RWPE1 (cell line): ENCODE measurements at regions not wholly inside any gene's neighbourhood (a gene's known extent, or its start where the extent isn't known, plus 50 kb on each side); places are given as distances from the start of the nearest gene placed in this dataset.

Source experiments
- CTCF ChIA-PET: fragments of 350-600 bp; sonication (Branson Sonifier 250); formaldehyde crosslinking; extraction: SDS; loops from one replicate; lab custom pipeline; 2021; lab: Yijun Ruan, JAX
- POLR2A ChIA-PET: fragments of 400-600 bp; formaldehyde crosslinking; extraction: SDS; loops from one replicate; lab custom pipeline; 2020; ENCODE audit warnings: antibody characterized with exemption; ENCODE audit not compliant: low non-redundant PET; lab: Yijun Ruan, JAX
- DNase-seq: peaks from one replicate; pipeline ENCODE4 v3.0.0; 2012; ENCODE audit warnings: low spot score
- H3K27ac ChIP-seq: fragments of 450-650 bp; 2 replicates; pipeline ENCODE4 v1.5.1; 2017
- TF ChIP-seq, protein P1 (sequence below): fragments of 450-650 bp; conservative IDR thresholded peaks from 2 replicates; pipeline ENCODE4 v1.5.1; 2017; ENCODE audit warnings: low read depth, mild to moderate bottlenecking

DNA sequence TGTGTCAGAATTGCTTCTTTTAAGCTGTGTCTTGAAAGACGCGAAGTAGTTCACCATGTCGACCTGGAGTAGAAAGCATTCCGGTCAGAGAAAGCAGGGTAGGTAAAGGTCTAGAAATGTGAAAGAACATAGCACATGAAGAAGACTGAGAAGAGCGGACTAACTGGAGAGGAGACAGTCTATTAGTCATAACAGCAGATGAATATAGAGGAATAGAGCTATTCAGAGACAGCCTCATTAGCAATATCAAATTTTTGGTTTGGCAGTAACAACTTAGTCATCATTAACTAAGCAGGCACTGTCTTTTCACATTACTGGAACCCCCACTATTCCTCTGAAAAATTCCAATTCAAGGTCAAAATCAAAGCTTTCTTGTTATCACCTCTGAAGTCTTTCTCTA, 678.8 kb downstream of the DIPK2A start:
- no peak overlapping the region for H3K27ac ChIP-seq
- CTCF ChIA-PET = no interaction called here
- TF ChIP-seq, protein P1, sequence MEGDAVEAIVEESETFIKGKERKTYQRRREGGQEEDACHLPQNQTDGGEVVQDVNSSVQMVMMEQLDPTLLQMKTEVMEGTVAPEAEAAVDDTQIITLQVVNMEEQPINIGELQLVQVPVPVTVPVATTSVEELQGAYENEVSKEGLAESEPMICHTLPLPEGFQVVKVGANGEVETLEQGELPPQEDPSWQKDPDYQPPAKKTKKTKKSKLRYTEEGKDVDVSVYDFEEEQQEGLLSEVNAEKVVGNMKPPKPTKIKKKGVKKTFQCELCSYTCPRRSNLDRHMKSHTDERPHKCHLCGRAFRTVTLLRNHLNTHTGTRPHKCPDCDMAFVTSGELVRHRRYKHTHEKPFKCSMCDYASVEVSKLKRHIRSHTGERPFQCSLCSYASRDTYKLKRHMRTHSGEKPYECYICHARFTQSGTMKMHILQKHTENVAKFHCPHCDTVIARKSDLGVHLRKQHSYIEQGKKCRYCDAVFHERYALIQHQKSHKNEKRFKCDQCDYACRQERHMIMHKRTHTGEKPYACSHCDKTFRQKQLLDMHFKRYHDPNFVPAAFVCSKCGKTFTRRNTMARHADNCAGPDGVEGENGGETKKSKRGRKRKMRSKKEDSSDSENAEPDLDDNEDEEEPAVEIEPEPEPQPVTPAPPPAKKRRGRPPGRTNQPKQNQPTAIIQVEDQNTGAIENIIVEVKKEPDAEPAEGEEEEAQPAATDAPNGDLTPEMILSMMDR = no peak
- POLR2A ChIA-PET = no interaction called here
- no peak for DNase-seq

DNA sequence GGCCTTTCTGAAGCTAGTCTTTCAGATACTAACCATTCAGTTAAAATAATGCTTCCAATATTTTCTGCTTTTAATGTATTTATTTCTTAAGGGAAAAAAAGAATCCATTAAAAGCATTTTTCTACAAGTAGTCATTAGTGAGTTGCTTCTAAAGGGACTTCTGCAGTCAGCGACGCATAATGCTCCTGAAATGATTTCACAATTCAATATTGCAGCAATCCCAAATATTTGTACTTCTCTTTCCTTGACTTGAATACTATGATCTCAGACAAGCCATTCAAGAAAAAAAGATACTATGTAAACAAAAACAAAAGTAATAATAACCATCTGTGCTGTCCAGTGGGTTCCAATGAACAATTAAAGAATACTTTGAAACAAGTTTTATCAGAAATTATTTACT, 681.0 kb downstream of the DIPK2A start:
- no peak overlapping the region for H3K27ac ChIP-seq
- CTCF ChIA-PET = interaction anchor here (0.5 kb wide), 1 partner anchor 15 kb away, joined by 3 read pairs; no protein-coding TSS in a partner anchor
- DNase-seq = no peak
- POLR2A ChIA-PET = no interaction called here
- TF ChIP-seq, protein P1 = no peak

DNA sequence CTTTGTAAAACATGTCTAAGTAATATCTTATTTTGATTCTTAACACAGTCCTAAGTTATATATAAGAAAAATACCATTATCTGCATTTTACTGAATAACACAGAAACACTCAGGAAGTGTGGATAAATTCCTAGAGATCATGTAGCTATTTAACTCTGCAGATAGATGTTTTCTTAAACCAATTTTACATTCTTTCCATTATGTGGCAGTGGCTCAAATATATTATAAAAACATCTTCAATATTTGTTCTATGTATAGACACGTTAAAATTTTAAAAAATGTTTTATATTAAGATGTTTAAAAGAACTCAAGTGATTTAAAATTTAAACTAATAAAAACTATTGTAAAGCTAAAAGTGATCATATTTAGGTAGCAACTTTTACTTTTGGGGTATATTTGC, 683.8 kb downstream of the DIPK2A start:
- no peak overlapping the region for H3K27ac ChIP-seq
- ChIA-PET CTCF (no interaction called here), POLR2A (no interaction called here)
- DNase-seq = no peak
- TF ChIP-seq, protein P1 = no peak

GRCh38 chr3:144660186-144660585, 688.6 kb downstream of the DIPK2A start:
- CTCF ChIA-PET = interaction anchor here (0.7 kb wide), 1 partner anchor 711 kb away, joined by 3 read pairs; no protein-coding TSS in a partner anchor
- TF ChIP-seq, protein P1 = no peak
- no peak overlapping the region for H3K27ac ChIP-seq
- POLR2A ChIA-PET = no interaction called here
- DNase-seq = no peak

- ChIA-PET CTCF (no interaction called here), POLR2A (no interaction called here)
- DNase-seq = no peak
- no peak overlapping the region for H3K27ac ChIP-seq
- TF ChIP-seq, protein P1 = no peak
Measured at GRCh38 chr3:144662729-144663128, 691.1 kb downstream of the DIPK2A start.

- ChIA-PET POLR2A (no interaction called here), CTCF (no interaction called here)
- TF ChIP-seq, protein P1 = no peak
- DNase-seq = no peak
- H3K27ac ChIP-seq = no peak overlapping the region
Measured at GRCh38 chr3:144663456-144664436, 692.1 kb downstream of the DIPK2A start.
